ENCODE measurements at regions not wholly inside any gene's neighbourhood (a gene's known extent, or its start where the extent isn't known, plus 50 kb on each side); places are given as distances from the start of the nearest gene placed in this dataset.
"Not testable (repeated sequence)": the region's sequence is repeated elsewhere in the genome, so short reads cannot be mapped to it uniquely, and the experiment has no call there.

- Histone ChIP-seq H3K4me3 (ENCODE audit: low read length) (no peak overlapping the region), H3K27ac (ENCODE audit: low read length) (no peak overlapping the region), H3K36me3 (ENCODE audit: control insufficient read depth, insufficient read depth, low read length) (no peaks in the 10 kb centered on the region; the same call in 1 of the 2 replicates), H3K27me3 (ENCODE audit: control insufficient read depth, insufficient read depth, low read length) (no peaks in the 10 kb centered on the region), H3K9me3 (ENCODE audit: control insufficient read depth, insufficient read depth, low read length) (no peaks in the 10 kb centered on the region), H3K4me1 (ENCODE audit: control insufficient read depth, insufficient read depth, low read length) (no peaks in the 10 kb centered on the region)
- no CpG with 5 or more reads among the region's 8 CpGs for WGBS (ENCODE audit: insufficient coverage, insufficient read length)
- no peak for DNase-seq (ENCODE audit: low read depth, low spot score)
These were observed 600.6 kb downstream of the UQCRFS1 start for GRCh38 chr19:28612275-28612769.

- not testable (repeated sequence) for DNase-seq (ENCODE audit: low read depth, low spot score); H3K9me3 ChIP-seq (ENCODE audit: control insufficient read depth, insufficient read depth, low read length); H3K27ac ChIP-seq (ENCODE audit: low read length); H3K4me1 ChIP-seq (ENCODE audit: control insufficient read depth, insufficient read depth, low read length); H3K4me3 ChIP-seq (ENCODE audit: low read length); H3K36me3 ChIP-seq (ENCODE audit: control insufficient read depth, insufficient read depth, low read length); H3K27me3 ChIP-seq (ENCODE audit: control insufficient read depth, insufficient read depth, low read length)
- WGBS (ENCODE audit: insufficient coverage, insufficient read length), result no CpG with 5 or more reads among the region's 8 CpGs
These were observed 601.6 kb downstream of the UQCRFS1 start for GRCh38 chr19:28611227-28611914.

- no peak for DNase-seq (ENCODE audit: low read depth, low spot score)
- H3K27ac ChIP-seq (ENCODE audit: low read length), result no peak overlapping the region
- no peaks in the 10 kb centered on the region; the same call in 1 of the 2 replicates for H3K36me3 ChIP-seq (ENCODE audit: control insufficient read depth, insufficient read depth, low read length)
- no peaks in the 10 kb centered on the region for H3K9me3 ChIP-seq (ENCODE audit: control insufficient read depth, insufficient read depth, low read length)
- H3K4me1 ChIP-seq (ENCODE audit: control insufficient read depth, insufficient read depth, low read length), result no peaks in the 10 kb centered on the region
- no peaks in the 10 kb centered on the region for H3K27me3 ChIP-seq (ENCODE audit: control insufficient read depth, insufficient read depth, low read length)
- no peak overlapping the region for H3K4me3 ChIP-seq (ENCODE audit: low read length)
- WGBS (ENCODE audit: insufficient coverage, insufficient read length), result no CpG with 5 or more reads among the region's 6 CpGs
These were observed 602.2 kb downstream of the UQCRFS1 start for GRCh38 chr19:28610731-28611130.

- no peaks in the 10 kb centered on the region for H3K4me1 ChIP-seq (ENCODE audit: control insufficient read depth, insufficient read depth, low read length)
- no peak overlapping the region for H3K27ac ChIP-seq (ENCODE audit: low read length)
- H3K27me3 ChIP-seq (ENCODE audit: control insufficient read depth, insufficient read depth, low read length), result no peaks in the 10 kb centered on the region
- H3K36me3 ChIP-seq (ENCODE audit: control insufficient read depth, insufficient read depth, low read length), result no peaks in the 10 kb centered on the region
- DNase-seq (ENCODE audit: low read depth, low spot score), result no peak
- no peaks in the 10 kb centered on the region for H3K9me3 ChIP-seq (ENCODE audit: control insufficient read depth, insufficient read depth, low read length)
- no peak overlapping the region for H3K4me3 ChIP-seq (ENCODE audit: low read length)
- no CpG with 5 or more reads among the region's 5 CpGs for WGBS (ENCODE audit: insufficient coverage, insufficient read length)
These were observed 603.0 kb downstream of the UQCRFS1 start for GRCh38 chr19:28609944-28610343.

GRCh38 chr19:28609091-28609755 is 603.7 kb downstream of the UQCRFS1 start:
- Histone ChIP-seq H3K27me3 (ENCODE audit: control insufficient read depth, insufficient read depth, low read length) (no peaks in the 10 kb centered on the region), H3K27ac (ENCODE audit: low read length) (no peak overlapping the region), H3K9me3 (ENCODE audit: control insufficient read depth, insufficient read depth, low read length) (no peaks in the 10 kb centered on the region), H3K4me3 (ENCODE audit: low read length) (no peak overlapping the region), H3K36me3 (ENCODE audit: control insufficient read depth, insufficient read depth, low read length) (no peaks in the 10 kb centered on the region), H3K4me1 (ENCODE audit: control insufficient read depth, insufficient read depth, low read length) (no peaks in the 10 kb centered on the region)
- no peak for DNase-seq (ENCODE audit: low read depth, low spot score)
- WGBS (ENCODE audit: insufficient coverage, insufficient read length), result no CpG with 5 or more reads among the region's 8 CpGs

- no peak overlapping the region for H3K4me3 ChIP-seq (ENCODE audit: low read length)
- no CpG with 5 or more reads among the region's 4 CpGs for WGBS (ENCODE audit: insufficient coverage, insufficient read length)
- no peak for DNase-seq (ENCODE audit: low read depth, low spot score)
These were observed 604.7 kb downstream of the UQCRFS1 start for GRCh38 chr19:28608292-28608691.

GRCh38 chr19:28607066-28607583 is 605.8 kb downstream of the UQCRFS1 start:
- H3K4me3 ChIP-seq (ENCODE audit: low read length), result no peak overlapping the region

More at GRCh38 chr19:28608292-28608691, 604.7 kb downstream of the UQCRFS1 start:
- H3K9me3 ChIP-seq (ENCODE audit: control insufficient read depth, insufficient read depth, low read length), result no peaks in the 10 kb centered on the region
- H3K27ac ChIP-seq (ENCODE audit: low read length), result no peak overlapping the region
- no peaks in the 10 kb centered on the region for H3K4me1 ChIP-seq (ENCODE audit: control insufficient read depth, insufficient read depth, low read length)
- H3K36me3 ChIP-seq (ENCODE audit: control insufficient read depth, insufficient read depth, low read length), result no peaks in the 10 kb centered on the region
- no peaks in the 10 kb centered on the region for H3K27me3 ChIP-seq (ENCODE audit: control insufficient read depth, insufficient read depth, low read length)

GRCh38 chr19:28606269-28607032 is 606.5 kb downstream of the UQCRFS1 start:
- no peaks in the 10 kb centered on the region for H3K27me3 ChIP-seq (ENCODE audit: control insufficient read depth, insufficient read depth, low read length)
- H3K4me3 ChIP-seq (ENCODE audit: low read length), result no peak overlapping the region
- DNase-seq (ENCODE audit: low read depth, low spot score), result no peak
- no peaks in the 10 kb centered on the region for H3K4me1 ChIP-seq (ENCODE audit: control insufficient read depth, insufficient read depth, low read length)
- no CpG with 5 or more reads among the region's 14 CpGs for WGBS (ENCODE audit: insufficient coverage, insufficient read length)
- H3K27ac ChIP-seq (ENCODE audit: low read length), result no peak overlapping the region
- H3K36me3 ChIP-seq (ENCODE audit: control insufficient read depth, insufficient read depth, low read length), result no peaks in the 10 kb centered on the region
- no peaks in the 10 kb centered on the region for H3K9me3 ChIP-seq (ENCODE audit: control insufficient read depth, insufficient read depth, low read length)

More at GRCh38 chr19:28607066-28607583, 605.8 kb downstream of the UQCRFS1 start:
- H3K27ac ChIP-seq (ENCODE audit: low read length), result no peak overlapping the region
- H3K27me3 ChIP-seq (ENCODE audit: control insufficient read depth, insufficient read depth, low read length), result no peaks in the 10 kb centered on the region
- no peaks in the 10 kb centered on the region for H3K36me3 ChIP-seq (ENCODE audit: control insufficient read depth, insufficient read depth, low read length)
- no peaks in the 10 kb centered on the region for H3K9me3 ChIP-seq (ENCODE audit: control insufficient read depth, insufficient read depth, low read length)
- no peaks in the 10 kb centered on the region for H3K4me1 ChIP-seq (ENCODE audit: control insufficient read depth, insufficient read depth, low read length)
- no peak for DNase-seq (ENCODE audit: low read depth, low spot score)
- WGBS (ENCODE audit: insufficient coverage, insufficient read length), result no CpG with 5 or more reads among the region's 14 CpGs

GRCh38 chr19:28605501-28606268 is 607.3 kb downstream of the UQCRFS1 start:
- DNase-seq (ENCODE audit: low read depth, low spot score), result no peak
- Histone ChIP-seq H3K4me3 (ENCODE audit: low read length) (no peak overlapping the region), H3K27ac (ENCODE audit: low read length) (no peak overlapping the region), H3K36me3 (ENCODE audit: control insufficient read depth, insufficient read depth, low read length) (no peaks in the 10 kb centered on the region), H3K4me1 (ENCODE audit: control insufficient read depth, insufficient read depth, low read length) (no peaks in the 10 kb centered on the region), H3K27me3 (ENCODE audit: control insufficient read depth, insufficient read depth, low read length) (no peaks in the 10 kb centered on the region), H3K9me3 (ENCODE audit: control insufficient read depth, insufficient read depth, low read length) (no peaks in the 10 kb centered on the region)
- WGBS (ENCODE audit: insufficient coverage, insufficient read length), result no CpG with 5 or more reads among the region's 8 CpGs

- no peaks in the 10 kb centered on the region for H3K27me3 ChIP-seq (ENCODE audit: control insufficient read depth, insufficient read depth, low read length)
- no peaks in the 10 kb centered on the region for H3K4me1 ChIP-seq (ENCODE audit: control insufficient read depth, insufficient read depth, low read length)
- H3K36me3 ChIP-seq (ENCODE audit: control insufficient read depth, insufficient read depth, low read length), result no peaks in the 10 kb centered on the region
- H3K27ac ChIP-seq (ENCODE audit: low read length), result no peak overlapping the region
- no peak for DNase-seq (ENCODE audit: low read depth, low spot score)
- H3K4me3 ChIP-seq (ENCODE audit: low read length), result no peak overlapping the region
- no peaks in the 10 kb centered on the region for H3K9me3 ChIP-seq (ENCODE audit: control insufficient read depth, insufficient read depth, low read length)
- no CpG with 5 or more reads among the region's 2 CpGs for WGBS (ENCODE audit: insufficient coverage, insufficient read length)
These were observed 609.5 kb downstream of the UQCRFS1 start for GRCh38 chr19:28603453-28603852.

Measured in iPS DF 6.9 (cell line).